ENCODE measurements at regions not wholly inside any gene's neighbourhood (a gene's known extent, or its start where the extent isn't known, plus 50 kb on each side); places are given as distances from the start of the nearest gene placed in this dataset.

- Histone ChIP-seq H3K79me2 (ENCODE audit: insufficient read depth, low read length) (no peaks in the 10 kb centered on the region), H3K4me2 (replicated peaks; ENCODE audit: extremely low read depth, low read length, poor library complexity, severe bottlenecking) (no peak overlapping the region), H3K9me3 (replicated peaks in 1 of 2; ENCODE audit: control insufficient read depth in 1 of 2, insufficient read depth in 1 of 2, low read length in 2 of 2) (no peaks in the 10 kb centered on the region), H3K4me1 (ENCODE audit: control insufficient read depth in 1 of 2, insufficient read depth in 2 of 2, low read length in 2 of 2) (no peaks in the 10 kb centered on the region), H4K20me1 (ENCODE audit: insufficient read depth, low read length) (no peaks in the 10 kb centered on the region), H3K9ac (ENCODE audit: insufficient read depth, low read length, poor library complexity, severe bottlenecking) (no peak overlapping the region), H2AFZ (ENCODE audit: insufficient read depth, low read depth, low read length, poor library complexity, severe bottlenecking) (no peak overlapping the region), H3K27ac (ENCODE audit: low read depth in 1 of 2, low read length in 2 of 2) (no peak overlapping the region), H3K36me3 (replicated peaks in 1 of 2; ENCODE audit: control insufficient read depth in 1 of 2, insufficient read depth in 2 of 2, low read length in 2 of 2) (no peaks in the 10 kb centered on the region), H3K27me3 (ENCODE audit: control insufficient read depth in 2 of 2, insufficient read depth in 2 of 2, low read length in 2 of 2) (no peaks in the 10 kb centered on the region), H3K4me3 (replicated peaks in 1 of 3; ENCODE audit: low read depth in 2 of 3, low read length in 3 of 3) (no peak overlapping the region)
- intact Hi-C loops (cut with micrococcal nuclease), result no loop called here
- DNase-seq, result no peak
- H3K36me3 Mint-ChIP-seq, result no peaks in the 10 kb centered on the region
- H3K27me3 Mint-ChIP-seq (ENCODE audit: low read depth in 3 of 3), result no peaks in the 10 kb centered on the region
- no CpG with 5 or more reads among the region's 6 CpGs for WGBS (ENCODE audit: insufficient coverage)
- H3K27ac Mint-ChIP-seq, result no peak overlapping the region
- no peak for TF ChIP-seq CTCF (IDR thresholded peaks at IDR 0.05)
- H3K4me1 Mint-ChIP-seq, result no peaks in the 10 kb centered on the region
- H3K9me3 Mint-ChIP-seq, result peaks cover 0 to under 1% (median 0%) of the 10 kb centered on the region in 7 donors
- no peak overlapping the region for H3K4me3 Mint-ChIP-seq
These were observed 747.2 kb upstream of the CHD1 start for GRCh38 chr5:99675974-99676373.

GRCh38 chr5:99674101-99674500 is 745.3 kb upstream of the CHD1 start:
- DNase-seq, result no peak
- no peaks in the 10 kb centered on the region for H3K27me3 ChIP-seq (ENCODE audit: control insufficient read depth in 2 of 2, insufficient read depth in 2 of 2, low read length in 2 of 2)
- Mint-ChIP-seq H3K9me3 (no peaks in the 10 kb centered on the region), H3K4me3 (no peak overlapping the region), H3K36me3 (no peaks in the 10 kb centered on the region), H3K4me1 (no peaks in the 10 kb centered on the region), H3K27me3 (ENCODE audit: low read depth in 3 of 3) (no peaks in the 10 kb centered on the region), H3K27ac (no peak overlapping the region)
- no peaks in the 10 kb centered on the region for H3K4me1 ChIP-seq (ENCODE audit: control insufficient read depth in 1 of 2, insufficient read depth in 2 of 2, low read length in 2 of 2)
- H3K4me2 ChIP-seq (replicated peaks; ENCODE audit: extremely low read depth, low read length, poor library complexity, severe bottlenecking), result no peak overlapping the region
- H3K36me3 ChIP-seq (replicated peaks in 1 of 2; ENCODE audit: control insufficient read depth in 1 of 2, insufficient read depth in 2 of 2, low read length in 2 of 2), result no peaks in the 10 kb centered on the region
- no peaks in the 10 kb centered on the region for H3K79me2 ChIP-seq (ENCODE audit: insufficient read depth, low read length)
- no peaks in the 10 kb centered on the region for H4K20me1 ChIP-seq (ENCODE audit: insufficient read depth, low read length)
- no peak for TF ChIP-seq CTCF (IDR thresholded peaks at IDR 0.05)
- H3K4me3 ChIP-seq (replicated peaks in 1 of 3; ENCODE audit: low read depth in 2 of 3, low read length in 3 of 3), result no peak overlapping the region
- no peak overlapping the region for H3K27ac ChIP-seq (ENCODE audit: low read depth in 1 of 2, low read length in 2 of 2)
- no peak overlapping the region for H2AFZ ChIP-seq (ENCODE audit: insufficient read depth, low read depth, low read length, poor library complexity, severe bottlenecking)
- no peak overlapping the region for H3K9ac ChIP-seq (ENCODE audit: insufficient read depth, low read length, poor library complexity, severe bottlenecking)
- no peaks in the 10 kb centered on the region for H3K9me3 ChIP-seq (replicated peaks in 1 of 2; ENCODE audit: control insufficient read depth in 1 of 2, insufficient read depth in 1 of 2, low read length in 2 of 2)
- intact Hi-C loops (cut with micrococcal nuclease), result no loop called here
- WGBS (ENCODE audit: insufficient coverage), result no CpG with 5 or more reads among the region's 1 CpG
